Pancreas (tissue), 10 donors: ENCODE measurements at regions not wholly inside any gene's neighbourhood (a gene's known extent, or its start where the extent isn't known, plus 50 kb on each side); places are given as distances from the start of the nearest gene placed in this dataset.
A peak's percentile ranks its signal among the peaks of the same experiment; 100 is the strongest.

ENCODE experiments used
- ATAC-seq, 4 donors: fragments of 200-7000 bp; cut with Tn5 transposase; one replicate each; pipeline versions ENCODE4 v1.8.0 to v1.9.1; 2020; ENCODE audit warnings: mild to moderate bottlenecking in 4 of 4, moderate library complexity in 4 of 4
- DNase-seq, 6 donors: peaks; one replicate each; pipeline ENCODE4 v3.0.0-alpha.2; 2020
- FAIRE-seq: peaks from 2 replicates; lab custom pipeline; 2012; peaks lifted over from hg19 to GRCh38; lab: Jason Lieb, UNC
- H3K27ac ChIP-seq, 4 donors: fragments of 200-600 bp; sonication (generic); 1 replicate in 3 of 4; 2 replicates in 1 of 4; pipeline versions ENCODE4 v1.5.0 to v1.8.0; 2020
- H3K27me3 ChIP-seq, 4 donors: fragments of 200-600 bp; one replicate each; pipeline ENCODE4 v1.8.0; 2021
- H3K36me3 ChIP-seq, 3 donors: fragments of 200-600 bp; sonication (generic) in 1 of 3; one replicate each; pipeline versions ENCODE4 v1.5.0 to v1.8.0; 2020 to 2021
- H3K4me1 ChIP-seq, 3 donors: fragments of 200-600 bp; one replicate each; pipeline ENCODE4 v1.8.0; 2021
- H3K4me3 ChIP-seq, 4 donors: fragments of 200-600 bp; sonication (generic) in 2 of 4; one replicate each; pipeline versions ENCODE4 v1.5.0 to v1.8.0; 2020 to 2021
- H3K9me3 ChIP-seq, 4 donors: fragments of 200-600 bp; one replicate each; pipeline ENCODE4 v1.8.0; 2021
- CTCF ChIP-seq, 4 donors: fragments of 200-600 bp; sonication (generic) in 3 of 4; IDR thresholded peaks; one replicate each; pipeline versions ENCODE4 v1.5.0 to v1.8.0; 2021; ENCODE audit warnings: antibody characterized with exemption in 4 of 4
- WGBS, 2 donors: extraction: QIAGEN DNeasy Blood & Tissue Kit; methylation state at CpG; one replicate each; pipeline ENCODE4 v1.1.7; 2013; 5-methylcytosine and 5-hydroxymethylcytosine counted together
- intact Hi-C, 3 donors: fragments of 100-400 bp; cut with DNase I; formaldehyde crosslinking; loops; one replicate each; pipeline versions ENCODE4 v1.11.1 to v1.14.2; 2022
- donor health status: healthy with polysubstance abuse.
- donor health status: DM: no; HTN: no; CAD: no; lungs with moderate emphysema.
- donor health status: DM: no; HTN: no; CAD: no.
- donor health status: control.
- donor health status: control.
- donor health status: Bipolar disorder and iron deficiency.
- donor health status: DM: yes; HTN: yes; CAD: no.
- donor health status: DM: no; HTN: no; CAD: no.
- donor health status: DM: no; HTN: no; CAD: no.
- donor health status: DM: yes; HTN: yes; CAD: no.

DNA sequence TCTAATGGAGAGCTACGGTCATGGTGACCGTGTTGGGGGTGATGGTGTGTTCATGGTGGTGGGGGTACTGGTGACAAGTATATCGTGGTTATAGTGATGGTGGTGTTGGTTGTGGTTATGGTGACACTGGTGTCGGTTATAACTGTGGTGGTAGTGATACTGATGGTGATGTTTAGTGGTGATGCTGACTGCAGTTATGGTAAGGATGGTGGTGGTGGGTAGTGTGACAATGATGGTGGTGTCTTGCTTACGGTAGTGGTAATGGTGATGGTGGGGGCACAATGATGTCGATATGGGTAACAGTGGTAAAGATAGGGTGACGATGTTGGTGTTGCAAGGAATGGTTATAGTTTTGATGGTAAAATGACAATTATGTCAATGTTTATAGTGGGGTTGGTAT, 98.9 kb upstream of the SLC2A1 start:
- H3K36me3 ChIP-seq = no peaks in the 10 kb centered on the region
- DNase-seq = no peak
- ATAC-seq = no peak
- no peak for TF ChIP-seq CTCF (IDR thresholded peaks at IDR 0.05)
- no peaks in the 10 kb centered on the region for H3K27me3 ChIP-seq
- H3K27ac ChIP-seq = no peak overlapping the region
- WGBS, 2 donors = 86 to 93% methylated on average over 7 of the region's 7 CpGs
- no peaks in the 10 kb centered on the region for H3K4me1 ChIP-seq
- H3K4me3 ChIP-seq = no peak overlapping the region
- H3K9me3 ChIP-seq = no peaks in the 10 kb centered on the region
- FAIRE-seq = no peak
- intact Hi-C loops = no loop called here

DNA sequence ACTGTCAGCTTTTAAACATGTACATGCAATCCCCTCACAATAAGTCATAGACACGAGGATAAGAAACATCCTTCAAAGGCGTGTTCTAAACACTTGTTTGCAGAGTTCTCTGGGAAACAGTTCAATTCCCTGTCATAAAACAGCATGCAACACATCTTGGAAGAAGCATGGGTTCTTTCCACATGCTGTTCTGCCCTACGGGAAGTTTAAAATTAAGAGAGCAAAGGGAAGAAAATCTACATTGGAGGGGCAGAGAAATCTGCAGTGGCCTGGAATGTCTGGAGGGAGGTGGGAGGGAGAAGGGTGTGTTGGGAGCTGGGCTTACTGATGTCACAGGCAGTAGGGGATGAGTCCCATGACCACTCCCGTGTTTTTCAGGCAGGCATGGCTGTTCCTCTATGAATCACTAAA, 98.3 kb upstream of the SLC2A1 start:
- H3K9me3 ChIP-seq = no peaks in the 10 kb centered on the region
- WGBS, 2 donors = 52 to 80% methylated on average over 4 of the region's 4 CpGs
- DNase-seq (no peak), ATAC-seq (peak in 1 of 4 donors; percentile 50), FAIRE-seq (no peak)
- intact Hi-C loops = no loop called here
- H3K4me3 ChIP-seq = no peak overlapping the region
- H3K36me3 ChIP-seq = no peaks in the 10 kb centered on the region
- no peak for TF ChIP-seq CTCF (IDR thresholded peaks at IDR 0.05)
- no peak overlapping the region for H3K27ac ChIP-seq
- no peaks in the 10 kb centered on the region for H3K4me1 ChIP-seq
- no peaks in the 10 kb centered on the region for H3K27me3 ChIP-seq

- Histone ChIP-seq H3K36me3 (no peaks in the 10 kb centered on the region), H3K9me3 (no peaks in the 10 kb centered on the region), H3K27me3 (no peaks in the 10 kb centered on the region), H3K4me1 (no peaks in the 10 kb centered on the region), H3K4me3 (no peak overlapping the region), H3K27ac (no peak overlapping the region)
- ATAC-seq (no peak), DNase-seq (no peak), FAIRE-seq (no peak)
- WGBS, 2 donors = 50 to 54% methylated on average over 5 of the region's 5 CpGs
- no peak for TF ChIP-seq CTCF (IDR thresholded peaks at IDR 0.05)
- intact Hi-C loops = no loop called here
Measured at GRCh38 chr1:43056460-43056859, 97.8 kb upstream of the SLC2A1 start.

DNA sequence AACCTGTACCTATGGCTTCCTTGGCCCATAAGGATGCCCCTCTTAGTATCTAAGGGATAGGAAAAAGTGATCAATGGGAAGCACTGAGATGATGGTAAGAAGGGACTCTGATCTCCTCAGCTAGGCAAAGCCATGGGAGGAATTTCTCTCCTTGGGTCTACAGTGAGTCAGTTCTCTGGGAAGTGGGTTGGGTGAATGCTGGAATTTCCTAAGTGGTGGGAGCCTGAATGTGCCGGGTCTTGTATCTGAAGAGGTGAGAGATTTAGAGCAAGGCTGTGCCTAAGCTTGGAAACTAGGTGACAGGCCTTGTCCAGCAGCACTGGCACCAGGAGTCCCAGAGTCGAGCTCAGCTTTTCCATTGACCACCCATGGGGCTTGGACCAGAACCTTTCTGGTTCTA, 96.3 kb upstream of the SLC2A1 start:
- DNase-seq = no peak
- Histone ChIP-seq H3K9me3 (no peaks in the 10 kb centered on the region), H3K27me3 (no peaks in the 10 kb centered on the region), H3K36me3 (no peaks in the 10 kb centered on the region), H3K4me1 (no peaks in the 10 kb centered on the region), H3K27ac (no peak overlapping the region), H3K4me3 (no peak overlapping the region)
- intact Hi-C loops = no loop called here
- WGBS, 2 donors = 84 to 96% methylated on average over 2 of the region's 2 CpGs
- FAIRE-seq = no peak
- no peak for TF ChIP-seq CTCF (IDR thresholded peaks at IDR 0.05)
- no peak for ATAC-seq

- no peak for DNase-seq
- H3K4me1 ChIP-seq = no peaks in the 10 kb centered on the region
Measured at GRCh38 chr1:43052786-43053439, 94.2 kb upstream of the SLC2A1 start.

More at GRCh38 chr1:43052786-43053439, 94.2 kb upstream of the SLC2A1 start:
- FAIRE-seq (no peak), ATAC-seq (no peak)
- H3K36me3 ChIP-seq = no peaks in the 10 kb centered on the region
- TF ChIP-seq CTCF (IDR thresholded peaks at IDR 0.05) = no peak
- no peaks in the 10 kb centered on the region for H3K27me3 ChIP-seq
- intact Hi-C loops = no loop called here
- no peak overlapping the region for H3K4me3 ChIP-seq
- H3K27ac ChIP-seq = no peak overlapping the region
- H3K9me3 ChIP-seq = no peaks in the 10 kb centered on the region
- WGBS, 2 donors = 93 to 95% methylated on average over 2 of the region's 2 CpGs
